ENCODE measurements at regions not wholly inside any gene's neighbourhood (a gene's known extent, or its start where the extent isn't known, plus 50 kb on each side); places are given as distances from the start of the nearest gene placed in this dataset.
"Not testable (repeated sequence)": the region's sequence is repeated elsewhere in the genome, so short reads cannot be mapped to it uniquely, and the experiment has no call there.

- H3K27me3 Mint-ChIP-seq; H3K4me1 Mint-ChIP-seq; DNase-seq; H3K4me3 Mint-ChIP-seq; H3K27ac Mint-ChIP-seq; ATAC-seq (ENCODE audit: low read depth in 2 of 2): not testable (repeated sequence)
- Mint-ChIP-seq H3K9me3 (peaks cover 4 to 16% (median 11%) of the 10 kb centered on the region in 7 donors), H3K36me3 (peaks cover 0 to 12% of the 10 kb centered on the region in 2 donors)
Observed at GRCh38 chr7:63748571-63749302, 249.9 kb upstream of the ZNF722 start.

GRCh38 chr7:63752446-63752845 is 246.2 kb upstream of the ZNF722 start:
- H3K9me3 Mint-ChIP-seq: peaks cover 0 to 11% (median 6%) of the 10 kb centered on the region in 7 donors
- not testable (repeated sequence) for H3K4me3 Mint-ChIP-seq; DNase-seq; ATAC-seq (ENCODE audit: low read depth in 2 of 2); H3K4me1 Mint-ChIP-seq; H3K27me3 Mint-ChIP-seq; H3K27ac Mint-ChIP-seq; H3K36me3 Mint-ChIP-seq

GRCh38 chr7:63753160-63753559 is 245.5 kb upstream of the ZNF722 start:
- not testable (repeated sequence) for ATAC-seq (ENCODE audit: low read depth in 2 of 2); H3K27me3 Mint-ChIP-seq; H3K9me3 Mint-ChIP-seq; H3K36me3 Mint-ChIP-seq; H3K4me1 Mint-ChIP-seq; H3K4me3 Mint-ChIP-seq; H3K27ac Mint-ChIP-seq; DNase-seq

- H3K27me3 Mint-ChIP-seq; H3K27ac Mint-ChIP-seq; H3K4me1 Mint-ChIP-seq; DNase-seq; ATAC-seq (ENCODE audit: low read depth in 2 of 2); H3K9me3 Mint-ChIP-seq; H3K4me3 Mint-ChIP-seq; H3K36me3 Mint-ChIP-seq: not testable (repeated sequence)
Observed at GRCh38 chr7:63760202-63760601, 238.4 kb upstream of the ZNF722 start.

- not testable (repeated sequence) for H3K27me3 Mint-ChIP-seq; H3K4me1 Mint-ChIP-seq; H3K4me3 Mint-ChIP-seq; DNase-seq; ATAC-seq (ENCODE audit: low read depth in 2 of 2); H3K36me3 Mint-ChIP-seq; H3K27ac Mint-ChIP-seq
- H3K9me3 Mint-ChIP-seq: peaks cover 0 to 13% (median 0%) of the 10 kb centered on the region in 7 donors
Observed at GRCh38 chr7:63765541-63765940, 233.1 kb upstream of the ZNF722 start.

- peak overlapping the region in 1 of 8 donors; percentile 12 for H3K4me3 Mint-ChIP-seq
- ATAC-seq (ENCODE audit: low read depth in 2 of 2); DNase-seq; H3K27ac Mint-ChIP-seq; H3K4me1 Mint-ChIP-seq; H3K27me3 Mint-ChIP-seq; H3K36me3 Mint-ChIP-seq: not testable (repeated sequence)
- peaks cover 0 to 13% (median 0%) of the 10 kb centered on the region in 7 donors for H3K9me3 Mint-ChIP-seq
Observed at GRCh38 chr7:63766197-63766596, 232.5 kb upstream of the ZNF722 start.

- not testable (repeated sequence) for DNase-seq; H3K36me3 Mint-ChIP-seq; H3K4me1 Mint-ChIP-seq; ATAC-seq (ENCODE audit: low read depth in 2 of 2); H3K27me3 Mint-ChIP-seq; H3K27ac Mint-ChIP-seq; H3K4me3 Mint-ChIP-seq
- peaks cover 0 to 12% (median 0%) of the 10 kb centered on the region in 7 donors for H3K9me3 Mint-ChIP-seq
Observed at GRCh38 chr7:63770162-63770561, 228.5 kb upstream of the ZNF722 start.

GRCh38 chr7:63771389-63772085 is 227.1 kb upstream of the ZNF722 start:
- H3K4me3 Mint-ChIP-seq; DNase-seq; H3K4me1 Mint-ChIP-seq; H3K27me3 Mint-ChIP-seq; ATAC-seq (ENCODE audit: low read depth in 2 of 2); H3K9me3 Mint-ChIP-seq; H3K27ac Mint-ChIP-seq; H3K36me3 Mint-ChIP-seq: not testable (repeated sequence)

GRCh38 chr7:63789378-63790176 is 209.1 kb upstream of the ZNF722 start:
- ATAC-seq (ENCODE audit: low read depth in 2 of 2) (peak in 1 of 2 donors; percentile 87), DNase-seq (peak; percentile 5)
- no peak overlapping the region for H3K27ac Mint-ChIP-seq
- H3K4me1 Mint-ChIP-seq: no peaks in the 10 kb centered on the region
- H3K4me3 Mint-ChIP-seq: peak overlapping the region in 6 of 8 donors; percentile 16 to 80 (median 56)
- peaks cover 0 to 22% (median 8%) of the 10 kb centered on the region in 7 donors for H3K9me3 Mint-ChIP-seq
- H3K36me3 Mint-ChIP-seq: peaks cover 0 to 8% of the 10 kb centered on the region in 2 donors
- H3K27me3 Mint-ChIP-seq: no peaks in the 10 kb centered on the region

- peak overlapping the region in 2 of 8 donors; percentile 35 to 80 for H3K4me3 Mint-ChIP-seq
- not testable (repeated sequence) for DNase-seq; H3K4me1 Mint-ChIP-seq; H3K27ac Mint-ChIP-seq; H3K36me3 Mint-ChIP-seq; H3K27me3 Mint-ChIP-seq; ATAC-seq (ENCODE audit: low read depth in 2 of 2)
- peaks cover 0 to 16% (median 8%) of the 10 kb centered on the region in 7 donors for H3K9me3 Mint-ChIP-seq
Observed at GRCh38 chr7:63790177-63790763, 208.4 kb upstream of the ZNF722 start.

Measured in naive B cell (primary cell).